ENCODE measurements at regions not wholly inside any gene's neighbourhood (a gene's known extent, or its start where the extent isn't known, plus 50 kb on each side); places are given as distances from the start of the nearest gene placed in this dataset.
"Not testable (repeated sequence)": the region's sequence is repeated elsewhere in the genome, so short reads cannot be mapped to it uniquely, and the experiment has no call there.

DNA sequence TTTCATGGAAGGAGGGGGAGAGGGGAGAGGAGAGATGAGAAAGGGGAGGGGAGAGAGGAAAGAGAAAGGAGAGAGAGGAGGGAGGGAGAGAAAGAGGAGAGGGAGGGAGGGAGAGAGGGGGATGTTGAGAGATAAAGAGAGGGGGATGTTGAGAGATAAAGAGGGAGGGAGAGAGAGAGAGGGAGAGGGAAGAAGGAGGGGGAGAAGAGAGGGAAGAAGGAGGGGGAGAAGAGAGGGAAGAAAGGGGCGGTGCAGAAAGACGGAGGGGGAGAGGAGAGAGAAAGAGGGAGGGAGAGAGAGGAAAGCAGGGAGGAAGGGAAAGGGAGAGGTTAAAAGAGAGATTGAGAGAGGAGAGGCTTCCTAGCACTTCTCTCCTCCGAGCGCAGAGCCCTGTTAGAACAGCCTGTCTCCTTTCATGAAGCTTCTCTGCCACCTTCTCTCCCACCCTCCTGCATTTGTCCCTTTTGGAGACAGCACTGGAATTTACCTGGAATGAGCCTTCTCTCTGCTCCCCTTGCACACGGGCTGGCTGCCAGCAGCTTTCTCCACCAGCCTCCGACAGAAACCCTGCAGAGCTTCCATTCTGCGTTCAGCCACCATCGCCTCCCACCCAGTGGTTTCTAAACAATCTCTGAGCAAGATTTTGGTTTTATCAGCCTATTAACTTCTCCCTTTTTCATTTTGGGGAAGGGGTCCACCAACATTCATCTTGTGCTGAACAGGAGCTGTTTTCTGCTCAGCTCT lies 74.0 kb upstream of the CARD11 start:
- ATAC-seq (replicated peaks in 1 of 4): peak in 2 of 4 experiments; percentile 62 to 67

DNA sequence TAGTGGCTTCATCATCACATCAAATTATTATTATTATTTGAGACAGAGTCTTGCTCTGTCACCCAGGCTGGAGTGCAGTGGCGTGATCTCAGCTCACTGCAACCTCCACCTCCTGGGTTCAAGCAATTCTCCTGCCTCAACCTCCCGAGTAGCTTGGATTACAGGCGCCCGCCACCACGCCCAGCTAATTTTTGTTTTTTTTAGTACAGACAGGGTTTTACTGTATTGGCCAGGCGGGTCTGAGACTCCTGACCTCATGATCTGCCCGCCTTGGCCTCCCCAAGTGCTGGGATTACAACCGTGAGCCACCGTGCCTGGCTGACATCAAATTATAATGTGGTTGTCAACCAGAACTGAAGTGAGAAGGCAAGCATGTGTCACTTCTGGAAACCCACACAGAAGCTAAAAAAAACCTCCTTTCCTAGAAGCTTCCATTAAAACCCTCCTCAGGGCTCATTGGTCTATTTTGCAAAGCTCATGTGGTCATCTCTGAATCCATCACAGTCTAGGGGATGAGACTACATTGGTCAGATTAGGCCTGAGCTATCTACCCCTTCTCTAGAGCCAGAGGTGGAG lies 75.8 kb upstream of the CARD11 start:
- 40% methylated on average over 1 of the region's 9 CpGs for WGBS (ENCODE audit: insufficient coverage)
- H3K9me3 ChIP-seq; H3K27ac ChIP-seq (ENCODE audit: low read length); H3K4me1 ChIP-seq (ENCODE audit: control insufficient read depth in 1 of 2, extremely low read depth in 1 of 2, insufficient read depth in 2 of 2, low read length in 2 of 2); H3K27me3 ChIP-seq (replicated peaks in 1 of 2; ENCODE audit: control insufficient read depth in 2 of 2, extremely low read depth in 1 of 2, insufficient read depth in 2 of 2, low read length in 1 of 2); H3K36me3 Mint-ChIP-seq; H3K36me3 ChIP-seq (ENCODE audit: control insufficient read depth in 2 of 2, extremely low read depth in 1 of 2, insufficient read depth in 1 of 2, low read length in 1 of 2); H3K27me3 Mint-ChIP-seq; POLR2A ChIA-PET; ATAC-seq (replicated peaks in 1 of 4); H3K27ac Mint-ChIP-seq; H3K4me3 ChIP-seq (ENCODE audit: control insufficient read depth in 1 of 2, extremely low read depth in 1 of 2, low read length in 1 of 2): not testable (repeated sequence)
- Mint-ChIP-seq H3K4me1 (peaks cover 26 to 54% (median 49%) of the 10 kb centered on the region in 3 donors), H3K9me3 (peaks cover 4 to 10% (median 9%) of the 10 kb centered on the region in 3 donors), H3K4me3 (peak overlapping the region in 1 of 3 donors; percentile 22)
- CTCF ChIA-PET: interaction anchor here in 1 of 2 donors (1.4 kb wide), 1 partner anchor 27 kb away, joined by 5 read pairs; no protein-coding TSS in a partner anchor
- DNase-seq: peak in 1 of 35 experiments; percentile 12

More for the DNA sequence above, 74.0 kb upstream of the CARD11 start:
- Mint-ChIP-seq H3K36me3 (peaks cover 5% of the 10 kb centered on the region), H3K9me3 (peaks cover 4 to 24% (median 12%) of the 10 kb centered on the region in 3 donors), H3K4me3 (peak overlapping the region in 2 of 3 donors; percentile 75 to 85), H3K27me3 (peaks cover 0 to 2% of the 10 kb centered on the region in 2 donors), H3K4me1 (peaks cover 37 to 62% (median 58%) of the 10 kb centered on the region in 3 donors), H3K27ac (peak overlapping the region in 1 of 2 donors; percentile 95)
- DNase-seq: peak in 20 of 35 experiments; percentile 16 to 56 (median 30)
- ChIA-PET POLR2A (interaction anchor here in 1 of 2 donors (0.5 kb wide), 1 partner anchor 396 kb away, joined by 5 read pairs; no protein-coding TSS in a partner anchor), CTCF (interaction anchor here (0.6 to 1.0 kb wide), 3 partner anchors 49 to 118 kb away, joined by 3 to 14 read pairs (median 3); no protein-coding TSS in a partner anchor)
- H3K36me3 ChIP-seq (ENCODE audit: control insufficient read depth in 2 of 2, extremely low read depth in 1 of 2, insufficient read depth in 1 of 2, low read length in 1 of 2): peaks cover 0 to 2% of the 10 kb centered on the region in 2 donors
- H3K27ac ChIP-seq (ENCODE audit: low read length): peak overlapping the region; percentile 30
- WGBS (ENCODE audit: insufficient coverage): 20% methylated on average over 1 of the region's 8 CpGs
- H3K4me1 ChIP-seq (ENCODE audit: control insufficient read depth in 1 of 2, extremely low read depth in 1 of 2, insufficient read depth in 2 of 2, low read length in 2 of 2): peaks cover 0 to 16% of the 10 kb centered on the region in 2 experiments
- H3K9me3 ChIP-seq: no peaks in the 10 kb centered on the region
- no peaks in the 10 kb centered on the region for H3K27me3 ChIP-seq (replicated peaks in 1 of 2; ENCODE audit: control insufficient read depth in 2 of 2, extremely low read depth in 1 of 2, insufficient read depth in 2 of 2, low read length in 1 of 2)
- peak overlapping the region; percentile 37 to 58 for H3K4me3 ChIP-seq (ENCODE audit: control insufficient read depth in 1 of 2, extremely low read depth in 1 of 2, low read length in 1 of 2)

DNA sequence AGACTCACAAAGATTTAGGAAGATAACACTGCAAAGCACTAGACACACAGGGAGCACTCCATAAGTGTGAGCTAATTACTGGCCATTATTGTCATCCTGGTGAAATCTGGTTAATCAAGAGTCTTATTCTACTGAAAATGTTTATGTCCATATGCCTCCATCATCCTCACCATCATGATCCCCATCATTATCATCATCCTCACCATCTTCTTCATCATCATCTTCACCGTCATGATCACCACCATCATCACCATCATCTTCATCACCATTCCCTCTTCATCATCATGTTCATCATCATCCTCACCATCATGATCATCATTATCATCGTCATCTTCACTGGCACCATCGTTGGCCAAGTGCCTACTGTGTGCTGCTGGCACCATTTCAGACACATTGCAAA lies 76.3 kb upstream of the CARD11 start:
- ChIA-PET POLR2A (interaction anchor here in 1 of 2 donors (0.6 kb wide), 1 partner anchor 25 kb away, joined by 3 read pairs; no protein-coding TSS in a partner anchor), CTCF (interaction anchor here in 1 of 2 donors (0.5 to 1.4 kb wide), 3 partner anchors 27 to 258 kb away, joined by 3 to 5 read pairs (median 4); no protein-coding TSS in a partner anchor)
- H3K36me3 Mint-ChIP-seq: peaks cover 4% of the 10 kb centered on the region
- no peaks in the 10 kb centered on the region for H3K36me3 ChIP-seq (ENCODE audit: control insufficient read depth in 2 of 2, extremely low read depth in 1 of 2, insufficient read depth in 1 of 2, low read length in 1 of 2)
- DNase-seq (no peak), ATAC-seq (replicated peaks in 1 of 4) (no peak)
- no peak overlapping the region for H3K4me3 ChIP-seq (ENCODE audit: control insufficient read depth in 1 of 2, extremely low read depth in 1 of 2, low read length in 1 of 2)
- H3K27ac ChIP-seq (ENCODE audit: low read length): no peak overlapping the region
- peaks cover 4 to 10% (median 5%) of the 10 kb centered on the region in 3 donors for H3K9me3 Mint-ChIP-seq
- H3K9me3 ChIP-seq: no peaks in the 10 kb centered on the region
- peaks cover 0 to 8% of the 10 kb centered on the region in 2 experiments for H3K4me1 ChIP-seq (ENCODE audit: control insufficient read depth in 1 of 2, extremely low read depth in 1 of 2, insufficient read depth in 2 of 2, low read length in 2 of 2)
- peak overlapping the region in 1 of 2 donors; percentile 64 for H3K27ac Mint-ChIP-seq
- WGBS (ENCODE audit: insufficient coverage): 89% methylated on average over 3 of the region's 3 CpGs
- H3K4me1 Mint-ChIP-seq: peaks cover 22 to 50% (median 49%) of the 10 kb centered on the region in 3 donors
- H3K4me3 Mint-ChIP-seq: peak overlapping the region in 1 of 3 donors; percentile 13
- H3K27me3 ChIP-seq (replicated peaks in 1 of 2; ENCODE audit: control insufficient read depth in 2 of 2, extremely low read depth in 1 of 2, insufficient read depth in 2 of 2, low read length in 1 of 2): no peaks in the 10 kb centered on the region
- peaks cover 0 to 2% of the 10 kb centered on the region in 2 donors for H3K27me3 Mint-ChIP-seq

DNA sequence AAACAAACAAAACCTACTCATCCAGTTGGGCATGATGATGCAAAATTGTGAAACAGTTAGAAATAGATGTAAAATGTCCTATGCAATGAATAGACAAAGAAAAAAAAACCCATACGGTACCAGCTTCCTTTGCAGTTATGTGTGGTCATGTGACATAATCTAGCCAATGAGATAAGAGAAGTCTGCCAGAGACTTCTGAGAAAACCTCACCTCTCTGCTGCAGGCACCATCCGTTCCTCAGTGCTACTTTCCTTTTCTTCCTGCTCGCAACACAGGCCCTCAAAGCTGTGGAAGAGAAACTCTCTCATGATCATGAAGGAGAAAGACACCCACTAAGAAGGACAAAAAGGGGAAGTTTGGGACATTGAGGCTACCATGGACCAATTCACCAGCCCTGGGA lies 76.8 kb upstream of the CARD11 start:
- ChIA-PET CTCF (interaction anchor here in 1 of 2 donors (0.5 to 1.4 kb wide), 3 partner anchors 28 to 259 kb away, joined by 3 to 5 read pairs (median 4); no protein-coding TSS in a partner anchor), POLR2A (interaction anchor here in 1 of 2 donors (0.6 kb wide), 1 partner anchor 26 kb away, joined by 3 read pairs; no protein-coding TSS in a partner anchor)
- WGBS (ENCODE audit: insufficient coverage): 33% methylated on average over 1 of the region's 3 CpGs
- Histone ChIP-seq H3K27me3 (replicated peaks in 1 of 2; ENCODE audit: control insufficient read depth in 2 of 2, extremely low read depth in 1 of 2, insufficient read depth in 2 of 2, low read length in 1 of 2) (no peaks in the 10 kb centered on the region), H3K36me3 (ENCODE audit: control insufficient read depth in 2 of 2, extremely low read depth in 1 of 2, insufficient read depth in 1 of 2, low read length in 1 of 2) (no peaks in the 10 kb centered on the region), H3K4me3 (ENCODE audit: control insufficient read depth in 1 of 2, extremely low read depth in 1 of 2, low read length in 1 of 2) (no peak overlapping the region), H3K9me3 (no peaks in the 10 kb centered on the region), H3K4me1 (ENCODE audit: control insufficient read depth in 1 of 2, extremely low read depth in 1 of 2, insufficient read depth in 2 of 2, low read length in 2 of 2) (peaks cover 0 to 8% of the 10 kb centered on the region in 2 experiments), H3K27ac (ENCODE audit: low read length) (peak overlapping the region; percentile 50)
- Mint-ChIP-seq H3K36me3 (peaks cover 4% of the 10 kb centered on the region), H3K27ac (peak overlapping the region; percentile 61 to 64), H3K4me1 (peaks cover 21 to 45% (median 45%) of the 10 kb centered on the region in 3 donors), H3K27me3 (peaks cover 0 to 2% of the 10 kb centered on the region in 2 donors), H3K4me3 (peak overlapping the region in 2 of 3 donors; percentile 11 to 13), H3K9me3 (peaks cover 4 to 10% (median 5%) of the 10 kb centered on the region in 3 donors)
- DNase-seq (peak in 17 of 35 experiments; percentile 7 to 75 (median 20)), ATAC-seq (replicated peaks in 1 of 4) (peak in 2 of 4 experiments; percentile 78 to 87)

DNA sequence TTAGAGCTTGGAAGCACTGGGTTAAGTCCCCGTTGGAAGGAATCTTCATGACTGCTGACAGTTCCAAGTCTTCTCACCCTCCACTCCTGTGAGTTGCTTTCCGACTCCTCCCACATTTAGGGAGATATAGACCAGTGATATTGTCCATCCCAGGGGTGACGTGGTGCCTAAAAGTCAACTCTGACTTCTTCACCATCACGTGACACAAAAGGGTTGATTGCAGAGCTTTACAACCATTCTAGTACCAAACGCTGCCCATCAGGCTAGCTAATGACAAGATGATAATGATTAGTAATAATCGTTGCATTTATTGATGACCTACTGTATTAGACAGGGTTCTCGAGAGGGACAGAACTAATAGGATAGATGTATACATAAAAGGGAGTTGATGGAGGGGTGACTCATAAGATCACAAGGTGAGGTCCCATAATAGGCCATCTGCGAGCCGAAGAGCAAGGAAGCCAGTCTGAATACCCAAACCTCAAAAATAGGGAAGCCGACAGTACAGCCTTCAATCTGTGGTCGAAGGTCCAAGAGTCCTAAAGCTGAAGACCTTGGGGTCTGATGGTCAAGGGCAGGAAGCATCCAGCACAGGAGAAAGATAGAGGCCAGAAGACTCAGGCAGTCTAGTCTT lies 85.3 kb upstream of the CARD11 start:
- H3K4me1 ChIP-seq (ENCODE audit: control insufficient read depth in 1 of 2, extremely low read depth in 1 of 2, insufficient read depth in 2 of 2, low read length in 2 of 2): no peaks in the 10 kb centered on the region
- no peaks in the 10 kb centered on the region for H3K4me1 Mint-ChIP-seq
- DNase-seq (no peak), ATAC-seq (replicated peaks in 1 of 4) (no peak)
- no peaks in the 10 kb centered on the region for H3K9me3 ChIP-seq
- no peaks in the 10 kb centered on the region for H3K27me3 Mint-ChIP-seq
- H3K27ac ChIP-seq (ENCODE audit: low read length): no peak overlapping the region
- H3K36me3 ChIP-seq (ENCODE audit: control insufficient read depth in 2 of 2, extremely low read depth in 1 of 2, insufficient read depth in 1 of 2, low read length in 1 of 2): no peaks in the 10 kb centered on the region
- WGBS (ENCODE audit: insufficient coverage): 88% methylated on average over 4 of the region's 11 CpGs
- H3K9me3 Mint-ChIP-seq: peaks cover 0 to 10% (median 0%) of the 10 kb centered on the region in 3 donors
- H3K27me3 ChIP-seq (replicated peaks in 1 of 2; ENCODE audit: control insufficient read depth in 2 of 2, extremely low read depth in 1 of 2, insufficient read depth in 2 of 2, low read length in 1 of 2): no peaks in the 10 kb centered on the region
- H3K4me3 ChIP-seq (ENCODE audit: control insufficient read depth in 1 of 2, extremely low read depth in 1 of 2, low read length in 1 of 2): no peak overlapping the region
- ChIA-PET POLR2A (no interaction called here), CTCF (no interaction called here)
- H3K27ac Mint-ChIP-seq: no peak overlapping the region
- no peaks in the 10 kb centered on the region for H3K36me3 Mint-ChIP-seq
- H3K4me3 Mint-ChIP-seq: no peak overlapping the region

Measured in T-cell (primary cell).